ENCODE measurements at regions not wholly inside any gene's neighbourhood (a gene's known extent, or its start where the extent isn't known, plus 50 kb on each side); places are given as distances from the start of the nearest gene placed in this dataset.
"Not testable (repeated sequence)": the region's sequence is repeated elsewhere in the genome, so short reads cannot be mapped to it uniquely, and the experiment has no call there.

- no peak overlapping the region for H3K4me3 ChIP-seq (ENCODE audit: low read length)
- no peak for TF ChIP-seq CTCF (conservative IDR thresholded peaks at IDR 0.05; ENCODE audit: low read length)
These were observed 431.4 kb downstream of the KCNJ18 start for GRCh38 chr17:22123536-22124281.

GRCh38 chr17:22128171-22128570 lies 435.8 kb downstream of the KCNJ18 start:
- no peak overlapping the region for H3K4me3 ChIP-seq (ENCODE audit: low read length)
- DNase-seq (ENCODE audit: low read depth) = no peak
- TF ChIP-seq CTCF (conservative IDR thresholded peaks at IDR 0.05; ENCODE audit: low read length) = no peak

More at GRCh38 chr17:22123536-22124281, 431.4 kb downstream of the KCNJ18 start:
- DNase-seq (ENCODE audit: low read depth) = no peak

- no peak overlapping the region for H3K4me3 ChIP-seq (ENCODE audit: low read length)
- DNase-seq (ENCODE audit: low read depth) = no peak
- no peak for TF ChIP-seq CTCF (conservative IDR thresholded peaks at IDR 0.05; ENCODE audit: low read length)
These were observed 436.4 kb downstream of the KCNJ18 start for GRCh38 chr17:22128723-22129122.

GRCh38 chr17:22129920-22130319 lies 437.6 kb downstream of the KCNJ18 start:
- not testable (repeated sequence) for H3K4me3 ChIP-seq (ENCODE audit: low read length); DNase-seq (ENCODE audit: low read depth)

GRCh38 chr17:22131740-22132139 lies 439.4 kb downstream of the KCNJ18 start:
- DNase-seq (ENCODE audit: low read depth) = no peak
- no peak overlapping the region for H3K4me3 ChIP-seq (ENCODE audit: low read length)
- TF ChIP-seq CTCF (conservative IDR thresholded peaks at IDR 0.05; ENCODE audit: low read length) = no peak

GRCh38 chr17:22138861-22139469 lies 446.6 kb downstream of the KCNJ18 start:
- no peak overlapping the region for H3K4me3 ChIP-seq (ENCODE audit: low read length)
- DNase-seq (ENCODE audit: low read depth) = no peak
- no peak for TF ChIP-seq CTCF (conservative IDR thresholded peaks at IDR 0.05; ENCODE audit: low read length)

- DNase-seq (ENCODE audit: low read depth) = no peak
- TF ChIP-seq CTCF (conservative IDR thresholded peaks at IDR 0.05; ENCODE audit: low read length) = no peak
- no peak overlapping the region for H3K4me3 ChIP-seq (ENCODE audit: low read length)
These were observed 449.8 kb downstream of the KCNJ18 start for GRCh38 chr17:22142091-22142490.
